Ishikawa (cell line): ENCODE measurements at regions not wholly inside any gene's neighbourhood (a gene's known extent, or its start where the extent isn't known, plus 50 kb on each side); places are given as distances from the start of the nearest gene placed in this dataset.

Experiments
- CEBPB ChIP-seq: IDR thresholded peaks from 2 replicates; pipeline ENCODE4 v1.6.1; 2012
- CREB1 ChIP-seq: IDR thresholded peaks from 2 replicates; pipeline ENCODE4 v1.6.1; 2012; ENCODE audit warnings: low read depth
- EP300 ChIP-seq: IDR thresholded peaks from 2 replicates; pipeline ENCODE4 v1.6.1; 2012; ENCODE audit warnings: borderline replicate concordance
- NFIC ChIP-seq: IDR thresholded peaks from 2 replicates; pipeline ENCODE4 v1.6.1; 2012
- RAD21 ChIP-seq: IDR thresholded peaks from 2 replicates; pipeline ENCODE4 v1.6.1; 2012; ENCODE audit warnings: low read depth
- REST ChIP-seq: IDR thresholded peaks from 2 replicates; pipeline ENCODE4 v1.6.1; 2012; ENCODE audit warnings: low read depth, mild to moderate bottlenecking
- TAF1 ChIP-seq: IDR thresholded peaks from 2 replicates; pipeline ENCODE4 v1.6.1; 2012; ENCODE audit warnings: low read depth, mild to moderate bottlenecking
- TEAD4 ChIP-seq: IDR thresholded peaks from 2 replicates; pipeline ENCODE4 v1.6.1; 2012
- YY1 ChIP-seq: IDR thresholded peaks from 2 replicates; pipeline ENCODE4 v1.6.1; 2012; ENCODE audit warnings: low read depth

- TF ChIP-seq TAF1 (no peak), EP300 (no peak), REST (no peak), CREB1 (no peak), TEAD4 (no peak), NFIC (no peak), RAD21 (no peak), YY1 (no peak), CEBPB (no peak)
Measured at GRCh38 chr5:167155387-167156005, 1135.9 kb upstream of the WWC1 start.
